ENCODE measurements at regions not wholly inside any gene's neighbourhood (a gene's known extent, or its start where the extent isn't known, plus 50 kb on each side); places are given as distances from the start of the nearest gene placed in this dataset.

DNA sequence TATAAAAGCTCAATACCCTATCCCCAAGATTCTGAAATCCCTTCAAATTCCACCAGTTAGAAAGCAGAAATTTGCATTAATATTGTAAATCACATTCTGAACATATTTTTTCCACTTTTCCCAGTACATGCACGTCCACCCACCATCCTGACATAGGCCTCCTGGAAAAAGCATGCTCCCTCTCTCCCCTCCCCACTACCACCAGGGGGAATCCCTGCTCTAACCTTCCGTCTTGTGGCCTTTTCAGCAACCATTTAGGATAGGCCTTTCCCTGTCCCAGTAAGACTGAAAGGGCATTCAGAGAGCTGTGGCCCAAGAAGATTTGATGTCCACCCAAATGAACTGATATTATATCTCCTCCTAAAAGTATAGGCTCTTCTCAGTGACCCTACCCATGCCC, 182.1 kb downstream of the ARRDC4 start:
- Mint-ChIP-seq H3K9me3 (no peaks in the 10 kb centered on the region), H3K27ac (no peak overlapping the region), H3K36me3 (no peaks in the 10 kb centered on the region), H3K4me1 (peaks cover 8 to 22% of the 10 kb centered on the region in 2 donors), H3K27me3 (no peaks in the 10 kb centered on the region), H3K4me3 (no peak overlapping the region)
- no peak for ATAC-seq (replicated peaks)
- no peak for DNase-seq

DNA sequence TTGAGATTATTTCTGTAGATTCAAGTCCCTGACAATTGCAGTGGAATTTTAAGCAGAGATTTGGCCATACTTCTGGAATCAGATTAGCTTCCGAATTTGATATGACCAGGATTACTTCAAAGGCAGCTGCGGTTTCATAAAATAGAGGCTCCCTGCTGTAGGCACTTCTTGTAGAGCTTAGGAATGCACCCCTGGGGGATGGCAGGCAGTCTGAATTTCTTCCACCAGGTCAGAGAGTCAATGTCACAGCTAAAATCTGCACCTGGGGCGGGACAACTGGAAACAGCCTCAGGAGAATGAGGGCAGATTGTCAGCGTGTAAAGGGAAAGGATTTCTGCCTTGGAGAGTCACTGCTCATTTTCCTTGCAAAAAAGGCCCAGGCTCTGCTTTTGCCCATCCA, 182.6 kb downstream of the ARRDC4 start:
- ATAC-seq (replicated peaks) (no peak), DNase-seq (no peak)
- Mint-ChIP-seq H3K27me3 (no peaks in the 10 kb centered on the region), H3K27ac (no peak overlapping the region), H3K9me3 (no peaks in the 10 kb centered on the region), H3K36me3 (no peaks in the 10 kb centered on the region), H3K4me1 (peaks cover 8 to 28% of the 10 kb centered on the region in 2 donors), H3K4me3 (no peak overlapping the region)

GRCh38 chr15:98144388-98144787, 183.9 kb downstream of the ARRDC4 start:
- Mint-ChIP-seq H3K4me3 (no peak overlapping the region), H3K9me3 (no peaks in the 10 kb centered on the region), H3K27me3 (no peaks in the 10 kb centered on the region), H3K36me3 (no peaks in the 10 kb centered on the region), H3K4me1 (peaks cover 8 to 32% of the 10 kb centered on the region in 2 donors), H3K27ac (no peak overlapping the region)
- no peak for ATAC-seq (replicated peaks)
- no peak for DNase-seq

GRCh38 chr15:98146031-98146820, 185.7 kb downstream of the ARRDC4 start:
- Mint-ChIP-seq H3K27ac (no peak overlapping the region), H3K9me3 (no peaks in the 10 kb centered on the region), H3K36me3 (no peaks in the 10 kb centered on the region), H3K4me1 (peaks cover 8 to 39% of the 10 kb centered on the region in 2 donors), H3K27me3 (no peaks in the 10 kb centered on the region), H3K4me3 (no peak overlapping the region)
- no peak for DNase-seq
- peak; percentile 32 to 43 for ATAC-seq (replicated peaks)

DNA sequence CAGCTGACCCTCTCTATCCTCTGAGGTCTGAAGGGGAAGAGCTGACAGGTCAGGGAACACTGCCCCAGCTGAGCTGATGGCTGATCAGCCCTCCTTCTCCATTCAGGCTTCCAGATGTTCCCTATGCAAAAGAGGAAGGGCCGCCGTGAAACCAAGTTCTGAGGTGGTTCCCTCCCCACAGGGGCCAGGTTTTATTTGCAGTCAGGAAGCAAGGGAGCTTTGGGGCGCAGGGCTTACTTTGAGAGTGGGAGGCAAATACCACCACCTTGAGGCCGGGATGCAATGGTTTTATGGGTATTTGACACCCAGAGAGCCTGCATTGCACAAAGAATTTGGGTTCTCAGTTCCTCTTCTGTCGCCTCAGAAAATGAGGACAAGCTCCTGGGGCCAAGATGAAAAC, 186.9 kb downstream of the ARRDC4 start:
- Mint-ChIP-seq H3K27me3 (no peaks in the 10 kb centered on the region), H3K36me3 (no peaks in the 10 kb centered on the region), H3K4me3 (no peak overlapping the region), H3K9me3 (peaks cover 0 to 3% of the 10 kb centered on the region in 2 donors), H3K4me1 (peaks cover 8 to 39% of the 10 kb centered on the region in 2 donors), H3K27ac (no peak overlapping the region)
- ATAC-seq (replicated peaks) = peak; percentile 50 to 54
- no peak for DNase-seq

DNA sequence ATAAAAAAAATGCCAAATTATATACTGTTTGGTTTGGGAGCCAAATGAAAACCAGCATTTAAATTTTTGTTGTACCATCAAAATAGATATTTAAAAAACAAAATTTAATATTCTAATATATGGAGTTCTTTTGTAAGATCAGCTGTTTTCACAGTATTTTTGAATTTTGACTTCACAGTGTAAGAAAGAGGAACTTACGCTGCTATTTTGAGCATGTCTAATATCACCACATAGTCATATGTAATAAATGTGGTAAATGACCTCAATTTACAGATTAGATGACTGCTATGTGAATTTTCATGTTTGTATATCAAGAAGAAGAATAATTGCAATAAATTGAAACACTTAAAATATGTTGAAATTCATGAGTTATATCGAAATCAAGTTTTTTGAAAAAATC, 189.6 kb downstream of the ARRDC4 start:
- no peak overlapping the region for H3K4me3 Mint-ChIP-seq
- H3K4me1 Mint-ChIP-seq = peaks cover 8 to 39% of the 10 kb centered on the region in 2 donors
- no peak overlapping the region for H3K27ac Mint-ChIP-seq
- ATAC-seq (replicated peaks) (peak; percentile 66 to 72), DNase-seq (no peak)
- H3K36me3 Mint-ChIP-seq = no peaks in the 10 kb centered on the region
- H3K9me3 Mint-ChIP-seq = peaks cover 0 to 3% of the 10 kb centered on the region in 2 donors
- no peaks in the 10 kb centered on the region for H3K27me3 Mint-ChIP-seq

DNA sequence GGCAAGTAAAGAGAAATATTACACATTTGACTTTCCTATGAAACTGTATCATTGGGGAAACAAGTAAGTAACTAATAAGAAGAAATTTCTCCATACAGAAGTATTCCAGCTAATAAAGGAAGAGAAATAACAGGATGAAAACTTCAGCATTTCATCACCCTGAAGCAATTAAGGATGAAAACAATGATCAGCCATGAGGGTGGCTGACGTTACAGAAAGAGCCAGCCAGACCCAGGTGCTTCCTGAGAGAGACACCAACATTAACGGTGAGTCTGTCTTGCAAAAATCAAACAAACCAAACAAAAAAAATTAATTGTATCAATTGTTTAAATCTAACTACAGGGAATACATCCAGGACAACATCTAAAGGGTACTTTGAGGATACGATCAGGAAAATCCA, 190.0 kb downstream of the ARRDC4 start:
- Mint-ChIP-seq H3K27ac (no peak overlapping the region), H3K36me3 (no peaks in the 10 kb centered on the region), H3K4me3 (no peak overlapping the region), H3K9me3 (peaks cover 0 to 3% of the 10 kb centered on the region in 2 donors), H3K27me3 (no peaks in the 10 kb centered on the region), H3K4me1 (peaks cover 6 to 35% of the 10 kb centered on the region in 2 donors)
- DNase-seq (no peak), ATAC-seq (replicated peaks) (no peak)

GRCh38 chr15:98151096-98151495, 190.6 kb downstream of the ARRDC4 start:
- Mint-ChIP-seq H3K27me3 (no peaks in the 10 kb centered on the region), H3K4me3 (no peak overlapping the region), H3K4me1 (peaks cover 4 to 30% of the 10 kb centered on the region in 2 donors), H3K27ac (no peak overlapping the region), H3K9me3 (peaks cover 0 to 3% of the 10 kb centered on the region in 2 donors), H3K36me3 (no peaks in the 10 kb centered on the region)
- DNase-seq = no peak
- no peak for ATAC-seq (replicated peaks)

DNA sequence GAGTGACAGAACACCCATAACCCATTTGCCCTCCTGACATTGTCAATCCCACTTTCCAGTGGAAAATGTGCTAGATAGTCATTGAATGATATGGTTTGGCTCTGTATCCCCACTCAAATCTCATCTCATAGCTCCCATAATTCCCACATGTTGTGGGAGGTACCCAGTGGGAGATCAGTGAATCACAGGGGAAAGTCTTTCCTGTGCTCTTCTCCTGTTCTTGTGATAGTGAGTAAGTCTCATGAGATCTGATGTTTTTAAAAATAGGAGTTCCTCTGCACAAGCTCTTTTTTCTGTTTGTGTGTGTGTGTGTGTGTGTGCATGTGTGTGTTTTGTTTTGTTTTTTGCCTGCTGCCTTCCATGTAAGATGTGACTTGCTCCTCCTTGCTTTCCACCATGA, 191.7 kb downstream of the ARRDC4 start:
- DNase-seq (no peak), ATAC-seq (replicated peaks) (no peak)
- no peaks in the 10 kb centered on the region for H3K36me3 Mint-ChIP-seq
- peaks cover 0 to 3% of the 10 kb centered on the region in 2 donors for H3K9me3 Mint-ChIP-seq
- no peak overlapping the region for H3K27ac Mint-ChIP-seq
- H3K4me3 Mint-ChIP-seq = no peak overlapping the region
- H3K27me3 Mint-ChIP-seq = no peaks in the 10 kb centered on the region
- H3K4me1 Mint-ChIP-seq = peaks cover 0 to 21% of the 10 kb centered on the region in 2 donors

DNA sequence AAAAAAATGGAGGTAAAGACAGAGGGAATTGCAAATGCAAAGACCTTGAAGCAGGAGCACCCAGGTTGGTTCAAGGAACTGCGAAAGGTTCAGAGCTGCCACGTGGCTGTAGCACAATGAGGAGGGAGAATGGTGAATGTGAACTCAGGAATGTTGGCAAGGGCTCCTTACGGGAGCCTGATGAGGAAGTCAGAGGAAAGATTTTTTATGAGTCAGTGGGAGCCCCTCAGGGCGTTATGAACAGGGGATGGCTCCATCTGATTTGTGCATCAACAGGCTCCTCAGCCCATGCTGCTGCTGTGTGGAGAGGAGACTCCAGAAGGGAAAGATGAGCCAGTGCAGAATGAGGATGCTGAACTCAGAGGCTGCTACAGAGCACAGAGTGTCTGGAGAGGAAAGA, 194.4 kb downstream of the ARRDC4 start:
- Mint-ChIP-seq H3K4me1 (peaks cover 5 to 20% of the 10 kb centered on the region in 2 donors), H3K27me3 (no peaks in the 10 kb centered on the region), H3K9me3 (peaks cover 0 to 3% of the 10 kb centered on the region in 2 donors), H3K4me3 (no peak overlapping the region), H3K36me3 (no peaks in the 10 kb centered on the region), H3K27ac (no peak overlapping the region)
- DNase-seq (no peak), ATAC-seq (replicated peaks) (no peak)

- H3K36me3 Mint-ChIP-seq = no peaks in the 10 kb centered on the region
Measured at GRCh38 chr15:98155356-98155755, 194.9 kb downstream of the ARRDC4 start.

GRCh38 chr15:98160236-98160635, 199.7 kb downstream of the ARRDC4 start:
- peaks cover 24 to 44% of the 10 kb centered on the region in 2 donors for H3K4me1 Mint-ChIP-seq
- H3K36me3 Mint-ChIP-seq = no peaks in the 10 kb centered on the region
- peak; percentile 29 for DNase-seq
- no peak overlapping the region for H3K4me3 Mint-ChIP-seq
- H3K9me3 Mint-ChIP-seq = no peaks in the 10 kb centered on the region
- ATAC-seq (replicated peaks) = peak; percentile 93 to 97
- peak overlapping the region; percentile 81 for H3K27ac Mint-ChIP-seq
- H3K27me3 Mint-ChIP-seq = peaks cover 0 to 2% of the 10 kb centered on the region in 2 donors

More at GRCh38 chr15:98155356-98155755, 194.9 kb downstream of the ARRDC4 start:
- Mint-ChIP-seq H3K4me3 (no peak overlapping the region), H3K27me3 (no peaks in the 10 kb centered on the region), H3K27ac (no peak overlapping the region), H3K9me3 (peaks cover 0 to 3% of the 10 kb centered on the region in 2 donors), H3K4me1 (peaks cover 9 to 23% of the 10 kb centered on the region in 2 donors)
- ATAC-seq (replicated peaks) = no peak
- DNase-seq = no peak

GRCh38 chr15:98163319-98164045, 203.0 kb downstream of the ARRDC4 start:
- Mint-ChIP-seq H3K9me3 (no peaks in the 10 kb centered on the region), H3K27me3 (peaks cover 0 to 5% of the 10 kb centered on the region in 2 donors), H3K36me3 (no peaks in the 10 kb centered on the region), H3K4me1 (peaks cover 25 to 46% of the 10 kb centered on the region in 2 donors), H3K4me3 (no peak overlapping the region), H3K27ac (no peak overlapping the region)
- ATAC-seq (replicated peaks) = no peak
- no peak for DNase-seq

DNA sequence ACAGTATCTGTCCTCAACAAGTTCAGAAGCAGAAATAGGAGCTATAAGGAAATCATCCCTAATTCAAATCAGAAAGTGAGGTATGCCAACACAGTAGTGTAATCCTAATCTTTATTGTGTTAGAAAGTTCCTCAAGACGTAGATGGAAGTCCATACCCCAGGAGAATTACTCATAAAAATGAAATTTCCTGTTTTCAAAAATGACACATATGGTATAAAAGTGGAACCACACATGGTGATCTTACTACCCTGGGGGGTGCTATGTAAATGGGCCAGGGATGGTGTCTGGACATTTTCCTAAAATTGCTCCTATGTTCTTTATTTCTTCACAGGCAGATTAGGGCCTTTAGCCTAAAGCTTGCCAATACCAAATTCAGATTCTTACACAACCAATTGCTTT, 204.1 kb downstream of the ARRDC4 start:
- H3K36me3 Mint-ChIP-seq = no peaks in the 10 kb centered on the region
- no peak for ATAC-seq (replicated peaks)
- no peak overlapping the region for H3K4me3 Mint-ChIP-seq

DNA sequence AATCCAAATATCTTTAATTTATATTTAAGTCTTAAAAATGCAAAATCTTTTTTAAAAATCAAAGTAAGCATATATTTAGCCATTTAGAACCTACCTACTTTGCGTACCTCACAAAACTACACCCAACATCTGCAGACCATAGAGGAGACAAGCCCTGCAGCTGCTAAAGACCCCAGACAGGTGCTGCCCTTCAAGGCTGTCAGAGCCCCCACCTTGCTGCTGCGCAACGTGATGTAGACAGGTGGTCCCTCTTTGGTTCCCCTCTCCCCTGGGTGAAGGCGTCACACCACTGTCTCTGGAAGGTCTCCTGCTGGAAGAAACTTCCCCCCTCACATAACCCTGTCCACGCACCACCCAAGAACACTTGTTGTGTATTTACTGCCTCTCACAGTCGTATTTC, 204.5 kb downstream of the ARRDC4 start:
- peaks cover 0 to 5% of the 10 kb centered on the region in 2 donors for H3K27me3 Mint-ChIP-seq
- ATAC-seq (replicated peaks) = no peak
- H3K27ac Mint-ChIP-seq = no peak overlapping the region
- H3K4me1 Mint-ChIP-seq = peaks cover 20 to 32% of the 10 kb centered on the region in 2 donors
- no peak for DNase-seq
- H3K9me3 Mint-ChIP-seq = no peaks in the 10 kb centered on the region
- no peaks in the 10 kb centered on the region for H3K36me3 Mint-ChIP-seq
- H3K4me3 Mint-ChIP-seq = no peak overlapping the region

More for the DNA sequence above, 204.1 kb downstream of the ARRDC4 start:
- Mint-ChIP-seq H3K9me3 (no peaks in the 10 kb centered on the region), H3K4me1 (peaks cover 20 to 36% of the 10 kb centered on the region in 2 donors), H3K27ac (no peak overlapping the region), H3K27me3 (peaks cover 0 to 5% of the 10 kb centered on the region in 2 donors)
- DNase-seq = no peak

Measured in stimulated activated naive B cell treated with anti-CD40 and anti-IgM and Interleukin-4, amounts not matched to agents 10 μg/mL and 1 μg/mL and 100 μg/mL, for 72 hours (primary cell).